IMR-90 (cell line): ENCODE measurements at regions not wholly inside any gene's neighbourhood (a gene's known extent, or its start where the extent isn't known, plus 50 kb on each side); places are given as distances from the start of the nearest gene placed in this dataset.
A peak's percentile ranks its signal among the peaks of the same experiment; 100 is the strongest.

ENCODE experiments used
- ATAC-seq: fragments of 200-7000 bp; cut with Tn5 transposase; 2 replicates; pipeline ENCODE4 v1.9.1; 2020; ENCODE audit warnings: low read depth, mild to moderate bottlenecking, moderate library complexity
- BruUV-seq: library from RNA; stranded (reverse); fragments of 400-500 nt; replicated peaks from 2 replicates; lab custom pipeline; 2021; lab: Mats Ljungman, UMichigan
- CTCF ChIA-PET: fragments of 300-600 bp; formaldehyde crosslinking; extraction: SDS; loops from one replicate; lab custom pipeline; 2021; ENCODE audit warnings: antibody characterized with exemption; lab: Yijun Ruan, JAX
- POLR2A ChIA-PET: fragments of 300-600 bp; sonication (Branson Sonifier 250); formaldehyde crosslinking; loops from one replicate; lab custom pipeline; 2022; ENCODE audit warnings: antibody characterized with exemption; ENCODE audit not compliant: unreplicated experiment; lab: Charles Lee
- DNase-seq: peaks from one replicate; pipeline ENCODE4 v3.0.0; 2013
- H2AFZ ChIP-seq: replicated peaks from 2 replicates; pipeline ENCODE3; 2013; ENCODE audit warnings: low read length, mild to moderate bottlenecking; ENCODE audit not compliant: poor library complexity
- H2AK5ac ChIP-seq: 2 replicates; pipeline ENCODE4 v1.6.1; 2013; ENCODE audit warnings: low read depth, low read length, inconsistent platforms
- H2AK9ac ChIP-seq: replicated peaks from 2 replicates; pipeline ENCODE3; 2013; ENCODE audit warnings: mild to moderate bottlenecking, low read depth, low read length, moderate library complexity; ENCODE audit not compliant: poor library complexity
- H2BK120ac ChIP-seq: 2 replicates; pipeline ENCODE4 v1.6.1; 2013; ENCODE audit warnings: low read depth, low read length, inconsistent platforms
- H2BK15ac ChIP-seq: 3 replicates; pipeline ENCODE4 v1.6.1; 2013; ENCODE audit warnings: low read depth, low read length, inconsistent platforms
- H2BK20ac ChIP-seq: 2 replicates; pipeline ENCODE4 v1.6.1; 2013; ENCODE audit warnings: low read depth, mild to moderate bottlenecking, inconsistent platforms, low read length, moderate library complexity
- H2BK5ac ChIP-seq: 2 replicates; pipeline ENCODE4 v1.6.1; 2013; ENCODE audit warnings: mild to moderate bottlenecking, low read depth, low read length, inconsistent platforms; ENCODE audit not compliant: poor library complexity, severe bottlenecking
- H3K14ac ChIP-seq: replicated peaks from 2 replicates; pipeline ENCODE4 v1.6.1; 2013; ENCODE audit warnings: low read depth, low read length, inconsistent platforms
- H3K18ac ChIP-seq: 2 replicates; pipeline ENCODE4 v1.6.1; 2013; ENCODE audit warnings: low read depth, low read length, control low read depth
- H3K23ac ChIP-seq: 2 replicates; pipeline ENCODE4 v1.6.1; 2013; ENCODE audit warnings: low read depth, low read length, inconsistent platforms
- H3K27ac ChIP-seq: 2 replicates; pipeline ENCODE4 v1.5.1; 2013; ENCODE audit warnings: mild to moderate bottlenecking, control low read depth, low read length; ENCODE audit not compliant: insufficient read depth
- H3K27me3 ChIP-seq: 2 replicates; pipeline ENCODE4 v1.6.1; 2013; ENCODE audit warnings: low read length; ENCODE audit not compliant: control insufficient read depth, insufficient read depth
- H3K36me3 ChIP-seq: 2 replicates; pipeline ENCODE4 v1.6.1; 2013; ENCODE audit warnings: low read length, mixed read lengths; ENCODE audit not compliant: control insufficient read depth, insufficient read depth
- H3K4ac ChIP-seq: 2 replicates; pipeline ENCODE4 v1.6.1; 2013; ENCODE audit warnings: low read depth, low read length, inconsistent platforms
- H3K4me1 ChIP-seq: 2 replicates; pipeline ENCODE4 v1.6.1; 2013; ENCODE audit warnings: low read length, mixed read lengths; ENCODE audit not compliant: control insufficient read depth, insufficient read depth
- H3K4me2 ChIP-seq: 2 replicates; pipeline ENCODE4 v1.6.1; 2013; ENCODE audit warnings: low read depth, mild to moderate bottlenecking, control low read depth, low read length, moderate library complexity
- H3K4me3 ChIP-seq: 2 replicates; pipeline ENCODE4 v1.5.1; 2013; ENCODE audit warnings: low read depth, mild to moderate bottlenecking, control low read depth, low read length, moderate library complexity; ENCODE audit not compliant: insufficient read depth
- H3K56ac ChIP-seq: 2 replicates; pipeline ENCODE4 v1.6.1; 2013; ENCODE audit warnings: low read length, inconsistent platforms; ENCODE audit not compliant: insufficient read depth; ENCODE audit errors: extremely low read depth
- H3K79me1 ChIP-seq, 2 experiments: 2 replicates each; pipeline ENCODE4 v1.6.1; 2013; ENCODE audit warnings: low read length in 2 of 2, inconsistent platforms in 1 of 2, low read depth in 1 of 2
- H3K9ac ChIP-seq: 2 replicates; pipeline ENCODE4 v1.6.1; 2013; ENCODE audit warnings: low read depth, low read length, control low read depth
- H3K9me1 ChIP-seq: 2 replicates; pipeline ENCODE4 v1.6.1; 2013; ENCODE audit warnings: low read length, inconsistent platforms; ENCODE audit not compliant: insufficient read depth
- H3K9me3 ChIP-seq: 2 replicates; pipeline ENCODE4 v1.6.1; 2013; ENCODE audit warnings: low read length; ENCODE audit not compliant: control insufficient read depth, insufficient read depth
- H4K20me1 ChIP-seq: 2 replicates; pipeline ENCODE4 v1.6.1; 2013; ENCODE audit warnings: low read length, inconsistent platforms; ENCODE audit not compliant: insufficient read depth
- H4K5ac ChIP-seq: 2 replicates; pipeline ENCODE4 v1.6.1; 2013; ENCODE audit warnings: mild to moderate bottlenecking, low read depth, low read length, control low read depth
- H4K8ac ChIP-seq, 2 experiments: 2 replicates each; pipeline ENCODE4 v1.6.1; 2013; ENCODE audit warnings: low read depth in 2 of 2, low read length in 2 of 2, control low read depth in 1 of 2, inconsistent platforms in 1 of 2
- H4K91ac ChIP-seq: 2 replicates; pipeline ENCODE4 v1.6.1; 2013; ENCODE audit warnings: low read depth, low read length, inconsistent platforms; ENCODE audit not compliant: insufficient read depth
- CEBPB ChIP-seq: IDR thresholded peaks from 2 replicates; pipeline ENCODE4 v1.6.1; 2012; ENCODE audit warnings: low read depth, low read length, improper control_type of control experiment
- CHD1 ChIP-seq: IDR thresholded peaks from 2 replicates; pipeline ENCODE4 v1.6.1; 2012; ENCODE audit warnings: low read depth, low read length, improper control_type of control experiment
- MAZ ChIP-seq: IDR thresholded peaks from 2 replicates; pipeline ENCODE4 v1.6.1; 2012; ENCODE audit warnings: low read depth, mild to moderate bottlenecking, low read length, improper control_type of control experiment, moderate library complexity, borderline replicate concordance
- RAD21 ChIP-seq: IDR thresholded peaks from 2 replicates; pipeline ENCODE4 v1.6.1; 2012; ENCODE audit warnings: low read length, improper control_type of control experiment
- RCOR1 ChIP-seq: IDR thresholded peaks from 2 replicates; pipeline ENCODE4 v1.6.1; 2012; ENCODE audit warnings: mild to moderate bottlenecking, low read length, improper control_type of control experiment; ENCODE audit not compliant: insufficient replicate concordance
- USF2 ChIP-seq: fragments of 150-350 bp; IDR thresholded peaks from 2 replicates; pipeline ENCODE4 v1.6.1; 2017; ENCODE audit warnings: mild to moderate bottlenecking, antibody characterized with exemption, low read length, low read depth
- WGBS, 2 experiments: methylation state at CpG; one replicate each; pipeline versions ENCODE4 v1.1.5 to v1.1.7; 2013; ENCODE audit warnings: missing lambda C conversion rate in 2 of 2; ENCODE audit not compliant: insufficient read length in 1 of 2; ENCODE audit errors: extremely low coverage in 2 of 2; 5-methylcytosine and 5-hydroxymethylcytosine counted together
- dilution Hi-C: fragments of 300-500 bp; cut with HindIII; formaldehyde crosslinking; loops from one replicate; pipeline ENCODE4 v1.14.3; 2018; ENCODE audit warnings: low sequenced_read_pairs; ENCODE audit not compliant: unreplicated experiment
- in situ Hi-C: fragments of 300-500 bp; cut with MboI; formaldehyde crosslinking; loops from 3 replicates; pipeline ENCODE4 v1.14.3; 2019; ENCODE audit warnings: low sequenced_read_pairs, inconsistent platforms, mixed read lengths
- intact Hi-C: fragments of 100-400 bp; cut with micrococcal nuclease; formaldehyde crosslinking; loops from 2 replicates; pipeline ENCODE4 v1.10.0; 2022

- Histone ChIP-seq H3K4ac (no peak overlapping the region), H4K8ac (no peak overlapping the region), H3K27me3 (no peaks in the 10 kb centered on the region), H3K9me3 (peaks cover 4% of the 10 kb centered on the region; the same call in 1 of the 2 replicates), H3K4me3 (no peak overlapping the region), H3K18ac (no peak overlapping the region), H3K27ac (no peak overlapping the region), H3K79me1 (no peaks in the 10 kb centered on the region), H3K9me1 (no peaks in the 10 kb centered on the region), H2AK5ac (no peak overlapping the region), H4K20me1 (no peaks in the 10 kb centered on the region), H3K4me2 (no peak overlapping the region), H3K23ac (no peak overlapping the region), H3K4me1 (no peaks in the 10 kb centered on the region), H3K14ac (no peak overlapping the region), H2BK20ac (no peak overlapping the region), H3K36me3 (no peaks in the 10 kb centered on the region), H3K9ac (no peak overlapping the region), H2BK120ac (no peak overlapping the region), H4K5ac (no peak overlapping the region), H2BK5ac (no peak overlapping the region), H4K91ac (no peak overlapping the region), H2BK15ac (no peak overlapping the region), H2AFZ (no peak overlapping the region), H2AK9ac (no peak overlapping the region), H3K56ac (no peak overlapping the region)
- in situ Hi-C loops = no loop called here
- ChIA-PET POLR2A (no interaction called here), CTCF (no interaction called here)
- dilution Hi-C loops = no loop called here
- no CpG with 5 or more reads among the region's 3 CpGs for WGBS, 2 experiments
- intact Hi-C loops = no loop called here
- ATAC-seq (no peak), DNase-seq (no peak)
- TF ChIP-seq CEBPB (peak; percentile 35; the same call in 1 of the 2 replicates), RCOR1 (no peak), CHD1 (no peak), RAD21 (no peak), USF2 (no peak), MAZ (no peak)
- BruUV-seq = no TSS peak
Measured at GRCh38 chr18:4557502-4557901, 102.4 kb upstream of the DLGAP1 start.
